Uterus (tissue), 3 donors: ENCODE measurements at regions not wholly inside any gene's neighbourhood (a gene's known extent, or its start where the extent isn't known, plus 50 kb on each side); places are given as distances from the start of the nearest gene placed in this dataset.

Experiments
- DNase-seq, 2 donors: peaks; one replicate each; pipeline ENCODE4 v3.0.0-alpha.2; 2019 to 2020
- H3K27ac ChIP-seq, 2 donors: fragments of 200-600 bp; sonication (generic); 1 replicate in 1 of 2; 2 replicates in 1 of 2; pipeline ENCODE4 v1.5.1; 2016 to 2018
- H3K27me3 ChIP-seq, 2 donors: fragments of 200-600 bp; sonication (generic); one replicate each; pipeline ENCODE4 v1.5.1; 2018 to 2019; ENCODE audit warnings: control low read depth in 1 of 2
- H3K36me3 ChIP-seq, 2 donors: fragments of 200-600 bp; sonication (generic); one replicate each; pipeline ENCODE4 v1.5.1; 2019; ENCODE audit warnings: control low read depth in 1 of 2
- H3K4me1 ChIP-seq, 2 donors: fragments of 200-600 bp; sonication (generic); one replicate each; pipeline ENCODE4 v1.5.1; 2018 to 2019; ENCODE audit warnings: control low read depth in 1 of 2
- H3K4me3 ChIP-seq, 2 donors: fragments of 200-600 bp; sonication (generic); 1 replicate in 1 of 2; 2 replicates in 1 of 2; pipeline ENCODE4 v1.5.1; 2018 to 2019; ENCODE audit warnings: mild to moderate bottlenecking in 1 of 2
- H3K9me3 ChIP-seq, 2 donors: fragments of 200-600 bp; sonication (generic); one replicate each; pipeline ENCODE4 v1.5.1; 2019; ENCODE audit warnings: control low read depth in 1 of 2
- CTCF ChIP-seq, 4 experiments: fragments of 200-600 bp in 2 of 4; fragments of 450-650 bp in 2 of 4; sonication (generic) in 2 of 4; IDR thresholded peaks; one replicate each; pipeline ENCODE4 v1.5.1; 2016 to 2019; ENCODE audit warnings: antibody characterized with exemption in 4 of 4, mild to moderate bottlenecking in 2 of 4, moderate library complexity in 1 of 4
- POLR2A ChIP-seq, 2 donors: fragments of 450-650 bp; IDR thresholded peaks; one replicate each; pipeline ENCODE4 v1.6.1; 2016; ENCODE audit warnings: antibody characterized with exemption in 2 of 2, mild to moderate bottlenecking in 1 of 2, moderate library complexity in 1 of 2
- intact Hi-C: fragments of 100-400 bp; cut with DNase I; formaldehyde crosslinking; loops from one replicate; pipeline ENCODE4 v1.15.1; 2023; ENCODE audit warnings: low total_unique reads
- donor health status: DM: yes; HTN: yes; CAD: no.

- Histone ChIP-seq H3K4me1 (peaks cover 0 to 12% of the 10 kb centered on the region in 2 donors), H3K9me3 (no peaks in the 10 kb centered on the region), H3K27me3 (no peaks in the 10 kb centered on the region), H3K36me3 (no peaks in the 10 kb centered on the region), H3K27ac (peak overlapping the region; percentile 80 to 81), H3K4me3 (no peak overlapping the region)
- TF ChIP-seq POLR2A (IDR thresholded peaks at IDR 0.05) (no peak), CTCF (IDR thresholded peaks at IDR 0.05) (no peak)
- DNase-seq = peak; percentile 69 to 83
- intact Hi-C loops = no loop called here
Observed at GRCh38 chr3:64741341-64741740, 53.5 kb upstream of the ADAMTS9 start.

- Histone ChIP-seq H3K4me1 (peaks cover 0 to 12% of the 10 kb centered on the region in 2 donors), H3K36me3 (no peaks in the 10 kb centered on the region), H3K9me3 (no peaks in the 10 kb centered on the region), H3K27ac (peak overlapping the region; percentile 80 to 81), H3K4me3 (no peak overlapping the region), H3K27me3 (no peaks in the 10 kb centered on the region)
- TF ChIP-seq POLR2A (IDR thresholded peaks at IDR 0.05) (no peak), CTCF (IDR thresholded peaks at IDR 0.05) (no peak)
- intact Hi-C loops = no loop called here
- peak; percentile 38 to 62 for DNase-seq
Observed at GRCh38 chr3:64739971-64740631, 52.3 kb upstream of the ADAMTS9 start.
